IMR-90 (cell line): ENCODE measurements at regions not wholly inside any gene's neighbourhood (a gene's known extent, or its start where the extent isn't known, plus 50 kb on each side); places are given as distances from the start of the nearest gene placed in this dataset.
A peak's percentile ranks its signal among the peaks of the same experiment; 100 is the strongest.

Experiments used
- ATAC-seq: fragments of 200-7000 bp; cut with Tn5 transposase; 2 replicates; pipeline ENCODE4 v1.9.1; 2020; ENCODE audit warnings: low read depth, mild to moderate bottlenecking, moderate library complexity
- BruUV-seq: library from RNA; stranded (reverse); fragments of 400-500 nt; replicated peaks from 2 replicates; lab custom pipeline; 2021; lab: Mats Ljungman, UMichigan
- CTCF ChIA-PET: fragments of 300-600 bp; formaldehyde crosslinking; extraction: SDS; loops from one replicate; lab custom pipeline; 2021; ENCODE audit warnings: antibody characterized with exemption; lab: Yijun Ruan, JAX
- POLR2A ChIA-PET: fragments of 300-600 bp; sonication (Branson Sonifier 250); formaldehyde crosslinking; loops from one replicate; lab custom pipeline; 2022; ENCODE audit warnings: antibody characterized with exemption; ENCODE audit not compliant: unreplicated experiment; lab: Charles Lee
- DNase-seq: peaks from one replicate; pipeline ENCODE4 v3.0.0; 2013
- H2AFZ ChIP-seq: replicated peaks from 2 replicates; pipeline ENCODE3; 2013; ENCODE audit warnings: low read length, mild to moderate bottlenecking; ENCODE audit not compliant: poor library complexity
- H2AK5ac ChIP-seq: 2 replicates; pipeline ENCODE4 v1.6.1; 2013; ENCODE audit warnings: low read depth, low read length, inconsistent platforms
- H2AK9ac ChIP-seq: replicated peaks from 2 replicates; pipeline ENCODE3; 2013; ENCODE audit warnings: mild to moderate bottlenecking, low read depth, low read length, moderate library complexity; ENCODE audit not compliant: poor library complexity
- H2BK120ac ChIP-seq: 2 replicates; pipeline ENCODE4 v1.6.1; 2013; ENCODE audit warnings: low read depth, low read length, inconsistent platforms
- H2BK15ac ChIP-seq: 3 replicates; pipeline ENCODE4 v1.6.1; 2013; ENCODE audit warnings: low read depth, low read length, inconsistent platforms
- H2BK20ac ChIP-seq: 2 replicates; pipeline ENCODE4 v1.6.1; 2013; ENCODE audit warnings: low read depth, mild to moderate bottlenecking, inconsistent platforms, low read length, moderate library complexity
- H2BK5ac ChIP-seq: 2 replicates; pipeline ENCODE4 v1.6.1; 2013; ENCODE audit warnings: mild to moderate bottlenecking, low read depth, low read length, inconsistent platforms; ENCODE audit not compliant: poor library complexity, severe bottlenecking
- H3K14ac ChIP-seq: replicated peaks from 2 replicates; pipeline ENCODE4 v1.6.1; 2013; ENCODE audit warnings: low read depth, low read length, inconsistent platforms
- H3K18ac ChIP-seq: 2 replicates; pipeline ENCODE4 v1.6.1; 2013; ENCODE audit warnings: low read depth, low read length, control low read depth
- H3K23ac ChIP-seq: 2 replicates; pipeline ENCODE4 v1.6.1; 2013; ENCODE audit warnings: low read depth, low read length, inconsistent platforms
- H3K27ac ChIP-seq: 2 replicates; pipeline ENCODE4 v1.5.1; 2013; ENCODE audit warnings: mild to moderate bottlenecking, control low read depth, low read length; ENCODE audit not compliant: insufficient read depth
- H3K27me3 ChIP-seq: 2 replicates; pipeline ENCODE4 v1.6.1; 2013; ENCODE audit warnings: low read length; ENCODE audit not compliant: control insufficient read depth, insufficient read depth
- H3K36me3 ChIP-seq: 2 replicates; pipeline ENCODE4 v1.6.1; 2013; ENCODE audit warnings: low read length, mixed read lengths; ENCODE audit not compliant: control insufficient read depth, insufficient read depth
- H3K4ac ChIP-seq: 2 replicates; pipeline ENCODE4 v1.6.1; 2013; ENCODE audit warnings: low read depth, low read length, inconsistent platforms
- H3K4me1 ChIP-seq: 2 replicates; pipeline ENCODE4 v1.6.1; 2013; ENCODE audit warnings: low read length, mixed read lengths; ENCODE audit not compliant: control insufficient read depth, insufficient read depth
- H3K4me2 ChIP-seq: 2 replicates; pipeline ENCODE4 v1.6.1; 2013; ENCODE audit warnings: low read depth, mild to moderate bottlenecking, control low read depth, low read length, moderate library complexity
- H3K4me3 ChIP-seq: 2 replicates; pipeline ENCODE4 v1.5.1; 2013; ENCODE audit warnings: low read depth, mild to moderate bottlenecking, control low read depth, low read length, moderate library complexity; ENCODE audit not compliant: insufficient read depth
- H3K56ac ChIP-seq: 2 replicates; pipeline ENCODE4 v1.6.1; 2013; ENCODE audit warnings: low read length, inconsistent platforms; ENCODE audit not compliant: insufficient read depth; ENCODE audit errors: extremely low read depth
- H3K79me1 ChIP-seq, 2 experiments: 2 replicates each; pipeline ENCODE4 v1.6.1; 2013; ENCODE audit warnings: low read length in 2 of 2, inconsistent platforms in 1 of 2, low read depth in 1 of 2
- H3K9ac ChIP-seq: 2 replicates; pipeline ENCODE4 v1.6.1; 2013; ENCODE audit warnings: low read depth, low read length, control low read depth
- H3K9me1 ChIP-seq: 2 replicates; pipeline ENCODE4 v1.6.1; 2013; ENCODE audit warnings: low read length, inconsistent platforms; ENCODE audit not compliant: insufficient read depth
- H3K9me3 ChIP-seq: 2 replicates; pipeline ENCODE4 v1.6.1; 2013; ENCODE audit warnings: low read length; ENCODE audit not compliant: control insufficient read depth, insufficient read depth
- H4K20me1 ChIP-seq: 2 replicates; pipeline ENCODE4 v1.6.1; 2013; ENCODE audit warnings: low read length, inconsistent platforms; ENCODE audit not compliant: insufficient read depth
- H4K5ac ChIP-seq: 2 replicates; pipeline ENCODE4 v1.6.1; 2013; ENCODE audit warnings: mild to moderate bottlenecking, low read depth, low read length, control low read depth
- H4K8ac ChIP-seq, 2 experiments: 2 replicates each; pipeline ENCODE4 v1.6.1; 2013; ENCODE audit warnings: low read depth in 2 of 2, low read length in 2 of 2, control low read depth in 1 of 2, inconsistent platforms in 1 of 2
- H4K91ac ChIP-seq: 2 replicates; pipeline ENCODE4 v1.6.1; 2013; ENCODE audit warnings: low read depth, low read length, inconsistent platforms; ENCODE audit not compliant: insufficient read depth
- NFE2L2 ChIP-seq: fragments of 150-350 bp; IDR thresholded peaks from 2 replicates; pipeline ENCODE4 v1.6.1; 2016; ENCODE audit warnings: low read depth, mild to moderate bottlenecking, low read length
- SMC3 ChIP-seq: fragments of 150-350 bp; IDR thresholded peaks from 2 replicates; pipeline ENCODE4 v1.6.1; 2016; ENCODE audit warnings: low read depth, mild to moderate bottlenecking, antibody characterized with exemption, low read length, moderate library complexity
- WGBS, 2 experiments: methylation state at CpG; one replicate each; pipeline versions ENCODE4 v1.1.5 to v1.1.7; 2013; ENCODE audit warnings: missing lambda C conversion rate in 2 of 2; ENCODE audit not compliant: insufficient read length in 1 of 2; ENCODE audit errors: extremely low coverage in 2 of 2; 5-methylcytosine and 5-hydroxymethylcytosine counted together
- dilution Hi-C: fragments of 300-500 bp; cut with HindIII; formaldehyde crosslinking; loops from one replicate; pipeline ENCODE4 v1.14.3; 2018; ENCODE audit warnings: low sequenced_read_pairs; ENCODE audit not compliant: unreplicated experiment
- in situ Hi-C: fragments of 300-500 bp; cut with MboI; formaldehyde crosslinking; loops from 3 replicates; pipeline ENCODE4 v1.14.3; 2019; ENCODE audit warnings: low sequenced_read_pairs, inconsistent platforms, mixed read lengths
- intact Hi-C: fragments of 100-400 bp; cut with micrococcal nuclease; formaldehyde crosslinking; loops from 2 replicates; pipeline ENCODE4 v1.10.0; 2022

DNA sequence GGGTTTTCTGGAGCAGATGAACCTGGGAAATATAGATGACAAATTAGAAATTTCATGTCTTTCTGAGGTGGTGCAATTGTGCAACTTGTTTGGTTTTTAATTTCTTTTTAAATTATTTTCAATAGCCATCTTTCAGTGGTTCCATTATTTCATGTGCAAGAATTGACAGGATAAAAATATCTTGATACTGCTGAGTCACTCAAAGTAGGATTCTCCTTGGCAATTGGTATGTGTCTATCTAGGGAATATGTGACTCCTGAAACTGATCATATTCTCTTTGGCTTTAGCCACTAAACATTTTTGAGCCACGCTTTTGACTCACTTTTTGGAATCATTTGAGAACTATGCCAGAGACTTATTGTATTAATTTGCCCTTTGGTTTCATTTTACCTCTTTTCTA is 331.5 kb downstream of the KCNA4 start:
- H2BK5ac ChIP-seq = no peak overlapping the region
- no TSS peak for BruUV-seq
- POLR2A ChIA-PET = no interaction called here

More for the DNA sequence above, 331.5 kb downstream of the KCNA4 start:
- no peak overlapping the region for H2AK5ac ChIP-seq
- no peak overlapping the region for H2BK120ac ChIP-seq
- no peak overlapping the region for H3K4me3 ChIP-seq
- in situ Hi-C loops = no loop called here
- H3K9me3 ChIP-seq = no peaks in the 10 kb centered on the region
- no peak overlapping the region for H3K14ac ChIP-seq
- H4K8ac ChIP-seq = no peak overlapping the region
- CTCF ChIA-PET = no interaction called here
- no peaks in the 10 kb centered on the region for H3K36me3 ChIP-seq
- no peak overlapping the region for H3K27ac ChIP-seq
- H4K20me1 ChIP-seq = no peaks in the 10 kb centered on the region
- no peak overlapping the region for H3K9ac ChIP-seq
- no peaks in the 10 kb centered on the region for H3K4me1 ChIP-seq
- H3K79me1 ChIP-seq = no peaks in the 10 kb centered on the region
- no peak overlapping the region for H3K4me2 ChIP-seq
- no peak overlapping the region for H4K91ac ChIP-seq
- no peak overlapping the region for H3K4ac ChIP-seq
- no peak overlapping the region for H2AFZ ChIP-seq
- DNase-seq (no peak), ATAC-seq (no peak)
- WGBS, 2 experiments = no CpG with 5 or more reads among the region's 1 CpG
- H3K18ac ChIP-seq = no peak overlapping the region
- no peak overlapping the region for H4K5ac ChIP-seq
- TF ChIP-seq SMC3 (no peak), NFE2L2 (peak; percentile 68)
- H3K56ac ChIP-seq = no peak overlapping the region
- no peak overlapping the region for H2AK9ac ChIP-seq
- no peak overlapping the region for H2BK20ac ChIP-seq
- H3K23ac ChIP-seq = no peak overlapping the region
- dilution Hi-C loops = no loop called here
- no peaks in the 10 kb centered on the region for H3K9me1 ChIP-seq
- intact Hi-C loops = no loop called here
- no peaks in the 10 kb centered on the region for H3K27me3 ChIP-seq
- no peak overlapping the region for H2BK15ac ChIP-seq
